ENCODE measurements at regions not wholly inside any gene's neighbourhood (a gene's known extent, or its start where the extent isn't known, plus 50 kb on each side); places are given as distances from the start of the nearest gene placed in this dataset.

DNA sequence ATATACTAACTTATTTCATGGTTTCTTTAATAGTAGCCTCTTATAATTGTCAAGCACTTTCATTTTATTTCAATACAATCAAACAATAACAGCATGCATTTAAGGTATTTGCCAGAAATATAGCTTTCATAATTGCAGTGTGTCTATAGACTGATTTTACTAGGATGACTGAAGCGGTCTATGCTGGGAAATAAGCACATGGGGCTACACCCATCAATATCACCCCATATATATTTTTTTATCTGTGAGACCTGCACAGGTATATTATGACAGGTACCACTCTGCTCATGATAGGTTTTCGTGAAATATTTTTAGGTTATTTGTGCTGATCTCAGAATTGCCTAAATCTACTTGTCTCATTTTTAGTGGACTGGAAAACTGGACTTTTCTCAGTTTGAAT lies 229.1 kb upstream of the PITX2 start:
- no peaks in the 10 kb centered on the region for H4K20me1 ChIP-seq (ENCODE audit: control insufficient read depth, insufficient read depth)
- DNase-seq (ENCODE audit: low read depth, low spot score) (no peak), FAIRE-seq (no peak), ATAC-seq (no peak)
- H3K9me3 ChIP-seq (replicated peaks; ENCODE audit: control insufficient read depth, insufficient read depth, low read length) = no peaks in the 10 kb centered on the region
- H3K27ac ChIP-seq (ENCODE audit: control insufficient read depth, insufficient read depth) = no peak overlapping the region
- TF ChIP-seq BMI1 (IDR thresholded peaks at IDR 0.05; ENCODE audit: borderline replicate concordance) = no peak
- TF ChIP-seq, protein P1, sequence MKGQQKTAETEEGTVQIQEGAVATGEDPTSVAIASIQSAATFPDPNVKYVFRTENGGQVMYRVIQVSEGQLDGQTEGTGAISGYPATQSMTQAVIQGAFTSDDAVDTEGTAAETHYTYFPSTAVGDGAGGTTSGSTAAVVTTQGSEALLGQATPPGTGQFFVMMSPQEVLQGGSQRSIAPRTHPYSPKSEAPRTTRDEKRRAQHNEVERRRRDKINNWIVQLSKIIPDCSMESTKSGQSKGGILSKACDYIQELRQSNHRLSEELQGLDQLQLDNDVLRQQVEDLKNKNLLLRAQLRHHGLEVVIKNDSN (IDR thresholded peaks at IDR 0.05; ENCODE audit: borderline replicate concordance, extremely low read length, insufficient read depth, low read depth, low read length) = no peak
- TF ChIP-seq, protein P2, sequence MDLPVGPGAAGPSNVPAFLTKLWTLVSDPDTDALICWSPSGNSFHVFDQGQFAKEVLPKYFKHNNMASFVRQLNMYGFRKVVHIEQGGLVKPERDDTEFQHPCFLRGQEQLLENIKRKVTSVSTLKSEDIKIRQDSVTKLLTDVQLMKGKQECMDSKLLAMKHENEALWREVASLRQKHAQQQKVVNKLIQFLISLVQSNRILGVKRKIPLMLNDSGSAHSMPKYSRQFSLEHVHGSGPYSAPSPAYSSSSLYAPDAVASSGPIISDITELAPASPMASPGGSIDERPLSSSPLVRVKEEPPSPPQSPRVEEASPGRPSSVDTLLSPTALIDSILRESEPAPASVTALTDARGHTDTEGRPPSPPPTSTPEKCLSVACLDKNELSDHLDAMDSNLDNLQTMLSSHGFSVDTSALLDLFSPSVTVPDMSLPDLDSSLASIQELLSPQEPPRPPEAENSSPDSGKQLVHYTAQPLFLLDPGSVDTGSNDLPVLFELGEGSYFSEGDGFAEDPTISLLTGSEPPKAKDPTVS (IDR thresholded peaks at IDR 0.05; ENCODE audit: low read depth, low read length) = no peak
- no peak overlapping the region for H3K9ac ChIP-seq (ENCODE audit: control insufficient read depth, insufficient read depth, low read length)
- H3K4me3 ChIP-seq = no peak overlapping the region
- no peaks in the 10 kb centered on the region for H3K79me2 ChIP-seq (ENCODE audit: control insufficient read depth, insufficient read depth, low read length)
- in situ Hi-C loops (cut with MboI) (loop anchor here (25.0 kb wide), 1 partner anchor 1185 kb away; no protein-coding TSS in a partner anchor), intact Hi-C loops (cut with micrococcal nuclease; ENCODE audit: unreplicated experiment) (no loop called here)
- H3K4me1 ChIP-seq (ENCODE audit: control insufficient read depth, insufficient read depth, low read length) = no peaks in the 10 kb centered on the region
- H3K36me3 ChIP-seq (ENCODE audit: control insufficient read depth in 2 of 2, insufficient read depth in 2 of 2, low read length in 1 of 2) = no peaks in the 10 kb centered on the region
- ChIA-PET SMC1A (ENCODE audit: uncharacterized antibody, unreplicated experiment) (no interaction called here), POLR2A (no interaction called here), RAD21 (ENCODE audit: unreplicated experiment) (no interaction called here), CTCF (no interaction called here)
- H3K27me3 ChIP-seq (replicated peaks in 1 of 2; ENCODE audit: control insufficient read depth in 2 of 2, insufficient read depth in 2 of 2, low read length in 1 of 2) = peaks cover 0 to 1% of the 10 kb centered on the region in 2 experiments; a peak in 1 of 4 replicates
- BruUV-seq (replicated peaks) = no TSS peak
- 3% methylated on average over 2 of the region's 2 CpGs for WGBS (ENCODE audit: insufficient coverage, insufficient replicate concordance, low lambda C conversion rate, missing lambda C conversion rate)
- no peak overlapping the region for H2AFZ ChIP-seq (ENCODE audit: control insufficient read depth, low read depth, low read length)
- H3K4me2 ChIP-seq (ENCODE audit: control insufficient read depth, insufficient read depth) = no peak overlapping the region

DNA sequence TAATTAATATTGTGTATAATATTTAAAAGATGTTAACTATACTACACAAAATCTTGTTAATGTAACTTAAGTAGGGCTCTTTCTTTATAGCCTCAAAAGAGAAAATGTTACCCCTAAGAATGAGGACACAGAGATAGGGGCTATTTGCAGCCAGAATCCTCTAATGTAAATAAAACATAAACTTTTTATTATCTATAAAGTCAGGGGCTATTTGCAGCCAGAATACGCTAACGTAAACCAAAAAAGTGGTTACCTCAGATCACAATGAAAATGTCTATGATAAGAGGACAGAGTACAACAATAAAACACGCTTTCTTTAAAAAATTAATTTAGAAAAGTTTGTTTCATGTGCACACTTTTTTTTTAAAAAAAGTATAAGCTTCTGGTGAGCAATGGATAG lies 229.9 kb upstream of the PITX2 start:
- Histone ChIP-seq H3K9ac (ENCODE audit: control insufficient read depth, insufficient read depth, low read length) (no peak overlapping the region), H3K4me3 (no peak overlapping the region), H2AFZ (ENCODE audit: control insufficient read depth, low read depth, low read length) (no peak overlapping the region), H3K79me2 (ENCODE audit: control insufficient read depth, insufficient read depth, low read length) (no peaks in the 10 kb centered on the region), H3K9me3 (replicated peaks; ENCODE audit: control insufficient read depth, insufficient read depth, low read length) (no peaks in the 10 kb centered on the region), H3K4me1 (ENCODE audit: control insufficient read depth, insufficient read depth, low read length) (no peaks in the 10 kb centered on the region), H3K27me3 (replicated peaks in 1 of 2; ENCODE audit: control insufficient read depth in 2 of 2, insufficient read depth in 2 of 2, low read length in 1 of 2) (peaks cover 0 to under 1% of the 10 kb centered on the region in 2 experiments; a peak in 1 of 4 replicates), H3K36me3 (ENCODE audit: control insufficient read depth in 2 of 2, insufficient read depth in 2 of 2, low read length in 1 of 2) (no peaks in the 10 kb centered on the region), H4K20me1 (ENCODE audit: control insufficient read depth, insufficient read depth) (no peaks in the 10 kb centered on the region), H3K4me2 (ENCODE audit: control insufficient read depth, insufficient read depth) (no peak overlapping the region), H3K27ac (ENCODE audit: control insufficient read depth, insufficient read depth) (no peak overlapping the region)
- 44% methylated on average over 3 of the region's 3 CpGs for WGBS (ENCODE audit: insufficient coverage, insufficient replicate concordance, low lambda C conversion rate, missing lambda C conversion rate)
- in situ Hi-C loops (cut with MboI) = loop anchor here (25.0 kb wide), 1 partner anchor 1185 kb away; no protein-coding TSS in a partner anchor
- ChIA-PET SMC1A (ENCODE audit: uncharacterized antibody, unreplicated experiment) (no interaction called here), POLR2A (no interaction called here), RAD21 (ENCODE audit: unreplicated experiment) (no interaction called here), CTCF (no interaction called here)
- ATAC-seq (no peak), FAIRE-seq (no peak), DNase-seq (ENCODE audit: low read depth, low spot score) (no peak)
- TF ChIP-seq, protein P3, sequence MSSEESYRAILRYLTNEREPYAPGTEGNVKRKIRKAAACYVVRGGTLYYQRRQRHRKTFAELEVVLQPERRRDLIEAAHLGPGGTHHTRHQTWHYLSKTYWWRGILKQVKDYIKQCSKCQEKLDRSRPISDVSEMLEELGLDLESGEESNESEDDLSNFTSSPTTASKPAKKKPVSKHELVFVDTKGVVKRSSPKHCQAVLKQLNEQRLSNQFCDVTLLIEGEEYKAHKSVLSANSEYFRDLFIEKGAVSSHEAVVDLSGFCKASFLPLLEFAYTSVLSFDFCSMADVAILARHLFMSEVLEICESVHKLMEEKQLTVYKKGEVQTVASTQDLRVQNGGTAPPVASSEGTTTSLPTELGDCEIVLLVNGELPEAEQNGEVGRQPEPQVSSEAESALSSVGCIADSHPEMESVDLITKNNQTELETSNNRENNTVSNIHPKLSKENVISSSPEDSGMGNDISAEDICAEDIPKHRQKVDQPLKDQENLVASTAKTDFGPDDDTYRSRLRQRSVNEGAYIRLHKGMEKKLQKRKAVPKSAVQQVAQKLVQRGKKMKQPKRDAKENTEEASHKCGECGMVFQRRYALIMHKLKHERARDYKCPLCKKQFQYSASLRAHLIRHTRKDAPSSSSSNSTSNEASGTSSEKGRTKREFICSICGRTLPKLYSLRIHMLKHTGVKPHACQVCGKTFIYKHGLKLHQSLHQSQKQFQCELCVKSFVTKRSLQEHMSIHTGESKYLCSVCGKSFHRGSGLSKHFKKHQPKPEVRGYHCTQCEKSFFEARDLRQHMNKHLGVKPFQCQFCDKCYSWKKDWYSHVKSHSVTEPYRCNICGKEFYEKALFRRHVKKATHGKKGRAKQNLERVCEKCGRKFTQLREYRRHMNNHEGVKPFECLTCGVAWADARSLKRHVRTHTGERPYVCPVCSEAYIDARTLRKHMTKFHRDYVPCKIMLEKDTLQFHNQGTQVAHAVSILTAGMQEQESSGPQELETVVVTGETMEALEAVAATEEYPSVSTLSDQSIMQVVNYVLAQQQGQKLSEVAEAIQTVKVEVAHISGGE (CRISPR knock-in tag; IDR thresholded peaks at IDR 0.05) = no peak
- BruUV-seq (replicated peaks) = no TSS peak
- intact Hi-C loops (cut with micrococcal nuclease; ENCODE audit: unreplicated experiment) = no loop called here
